PFSK-1 (cell line): ENCODE measurements at regions not wholly inside any gene's neighbourhood (a gene's known extent, or its start where the extent isn't known, plus 50 kb on each side); places are given as distances from the start of the nearest gene placed in this dataset.

Source experiments
- FOXP2 ChIP-seq: optimal IDR thresholded peaks from 2 replicates; pipeline ENCODE3; 2011; ENCODE audit warnings: borderline replicate concordance, control low read depth, inconsistent platforms; ENCODE audit not compliant: insufficient read depth; ENCODE audit errors: extremely low read length, extremely low read depth
- POLR2AphosphoS5 ChIP-seq: IDR thresholded peaks from 2 replicates; pipeline ENCODE4 v1.6.1; 2012; ENCODE audit warnings: low read depth, mild to moderate bottlenecking, control low read depth, low read length, moderate library complexity
- SIN3A ChIP-seq: IDR thresholded peaks from 2 replicates; pipeline ENCODE4 v1.6.1; 2012; ENCODE audit warnings: mild to moderate bottlenecking, low read length, moderate library complexity, borderline replicate concordance; ENCODE audit not compliant: insufficient read depth
- TAF1 ChIP-seq: IDR thresholded peaks from 2 replicates; pipeline ENCODE4 v1.6.1; 2012; ENCODE audit warnings: low read length, control low read depth, borderline replicate concordance; ENCODE audit not compliant: insufficient read depth
- TF ChIP-seq, protein P1 (sequence below), 2 experiments: IDR thresholded peaks; 2 replicates each; pipeline versions ENCODE4 v1.6.1 to v1.8.0; 2011 to 2012; ENCODE audit warnings: low read depth in 2 of 2, low read length in 2 of 2, control low read depth in 1 of 2, inconsistent platforms in 1 of 2, mild to moderate bottlenecking in 1 of 2, moderate library complexity in 1 of 2; ENCODE audit not compliant: insufficient read depth in 1 of 2

DNA sequence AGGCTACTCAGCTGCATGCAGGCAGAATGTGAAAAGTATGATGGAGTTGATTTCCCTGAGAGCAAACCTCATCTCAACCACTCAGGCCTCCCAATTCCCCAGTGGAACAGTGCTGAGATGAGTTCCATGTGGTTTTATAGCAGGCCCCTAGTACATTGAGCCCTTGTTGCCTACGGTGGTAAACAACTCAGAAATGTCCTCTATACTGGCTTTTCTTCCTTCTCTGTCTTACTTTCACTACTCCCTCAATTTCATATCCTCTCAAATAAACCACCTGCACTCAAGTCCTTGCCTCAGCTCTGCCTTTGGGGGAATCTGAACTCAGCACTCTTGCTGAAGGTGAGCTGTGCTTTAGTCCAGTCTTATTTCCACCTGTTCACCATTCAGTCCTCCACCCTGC is 399.9 kb downstream of the PDCD6IP start:
- TF ChIP-seq TAF1 (no peak), POLR2AphosphoS5 (no peak), SIN3A (no peak)
- TF ChIP-seq, protein P1, sequence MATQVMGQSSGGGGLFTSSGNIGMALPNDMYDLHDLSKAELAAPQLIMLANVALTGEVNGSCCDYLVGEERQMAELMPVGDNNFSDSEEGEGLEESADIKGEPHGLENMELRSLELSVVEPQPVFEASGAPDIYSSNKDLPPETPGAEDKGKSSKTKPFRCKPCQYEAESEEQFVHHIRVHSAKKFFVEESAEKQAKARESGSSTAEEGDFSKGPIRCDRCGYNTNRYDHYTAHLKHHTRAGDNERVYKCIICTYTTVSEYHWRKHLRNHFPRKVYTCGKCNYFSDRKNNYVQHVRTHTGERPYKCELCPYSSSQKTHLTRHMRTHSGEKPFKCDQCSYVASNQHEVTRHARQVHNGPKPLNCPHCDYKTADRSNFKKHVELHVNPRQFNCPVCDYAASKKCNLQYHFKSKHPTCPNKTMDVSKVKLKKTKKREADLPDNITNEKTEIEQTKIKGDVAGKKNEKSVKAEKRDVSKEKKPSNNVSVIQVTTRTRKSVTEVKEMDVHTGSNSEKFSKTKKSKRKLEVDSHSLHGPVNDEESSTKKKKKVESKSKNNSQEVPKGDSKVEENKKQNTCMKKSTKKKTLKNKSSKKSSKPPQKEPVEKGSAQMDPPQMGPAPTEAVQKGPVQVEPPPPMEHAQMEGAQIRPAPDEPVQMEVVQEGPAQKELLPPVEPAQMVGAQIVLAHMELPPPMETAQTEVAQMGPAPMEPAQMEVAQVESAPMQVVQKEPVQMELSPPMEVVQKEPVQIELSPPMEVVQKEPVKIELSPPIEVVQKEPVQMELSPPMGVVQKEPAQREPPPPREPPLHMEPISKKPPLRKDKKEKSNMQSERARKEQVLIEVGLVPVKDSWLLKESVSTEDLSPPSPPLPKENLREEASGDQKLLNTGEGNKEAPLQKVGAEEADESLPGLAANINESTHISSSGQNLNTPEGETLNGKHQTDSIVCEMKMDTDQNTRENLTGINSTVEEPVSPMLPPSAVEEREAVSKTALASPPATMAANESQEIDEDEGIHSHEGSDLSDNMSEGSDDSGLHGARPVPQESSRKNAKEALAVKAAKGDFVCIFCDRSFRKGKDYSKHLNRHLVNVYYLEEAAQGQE (IDR thresholded peaks at IDR 0.05; ENCODE audit: insufficient read depth in 1 of 2, low read depth in 2 of 2, low read length in 2 of 2) = no peak

DNA sequence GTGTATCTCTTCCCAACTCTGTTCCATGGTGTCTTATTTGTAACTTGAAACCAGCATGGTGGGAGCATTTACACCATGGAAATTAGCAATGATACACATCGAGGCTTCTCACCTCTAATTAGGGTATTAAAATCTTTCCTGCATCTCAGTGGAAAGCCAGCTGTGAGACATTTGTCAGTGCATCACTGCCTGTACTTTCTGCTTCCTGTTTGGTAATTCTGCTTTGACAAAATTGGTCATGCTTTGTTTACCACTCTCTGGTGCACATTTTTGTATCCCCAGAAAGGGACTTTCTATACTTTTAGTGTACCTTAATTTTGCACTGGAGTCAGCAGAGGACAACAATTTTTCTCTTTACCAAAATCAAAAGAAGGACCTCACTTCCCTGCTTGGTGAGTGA is 402.1 kb downstream of the PDCD6IP start:
- TF ChIP-seq SIN3A = no peak
- TF ChIP-seq, protein P1 (IDR thresholded peaks at IDR 0.05; ENCODE audit: insufficient read depth in 1 of 2, low read depth in 2 of 2, low read length in 2 of 2) = no peak
- no peak for TF ChIP-seq FOXP2
- TF ChIP-seq POLR2AphosphoS5 = no peak
- TF ChIP-seq TAF1 = no peak

DNA sequence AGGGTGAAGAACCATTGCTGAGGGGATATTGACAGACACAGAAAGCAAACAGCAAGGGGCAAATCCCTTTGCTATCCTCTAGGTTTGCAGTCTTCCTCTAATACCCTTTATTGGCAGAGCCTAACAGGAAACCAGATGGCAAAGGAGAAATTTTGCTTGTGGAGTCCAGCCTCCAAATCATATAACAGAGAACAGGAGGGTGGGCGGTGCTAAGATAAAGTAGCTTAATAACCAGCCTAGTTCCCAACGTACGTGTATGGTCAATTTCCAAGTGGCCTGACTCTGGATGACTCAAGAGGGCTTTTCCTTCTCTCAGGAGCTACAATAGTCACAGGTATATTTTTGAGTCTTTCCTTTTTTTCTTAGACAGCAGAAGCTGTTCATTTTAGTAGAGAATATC is 404.5 kb downstream of the PDCD6IP start:
- no peak for TF ChIP-seq FOXP2
- TF ChIP-seq POLR2AphosphoS5 = no peak
- TF ChIP-seq TAF1 = no peak
- TF ChIP-seq SIN3A = no peak
- TF ChIP-seq, protein P1 (IDR thresholded peaks at IDR 0.05; ENCODE audit: insufficient read depth in 1 of 2, low read depth in 2 of 2, low read length in 2 of 2) = no peak

DNA sequence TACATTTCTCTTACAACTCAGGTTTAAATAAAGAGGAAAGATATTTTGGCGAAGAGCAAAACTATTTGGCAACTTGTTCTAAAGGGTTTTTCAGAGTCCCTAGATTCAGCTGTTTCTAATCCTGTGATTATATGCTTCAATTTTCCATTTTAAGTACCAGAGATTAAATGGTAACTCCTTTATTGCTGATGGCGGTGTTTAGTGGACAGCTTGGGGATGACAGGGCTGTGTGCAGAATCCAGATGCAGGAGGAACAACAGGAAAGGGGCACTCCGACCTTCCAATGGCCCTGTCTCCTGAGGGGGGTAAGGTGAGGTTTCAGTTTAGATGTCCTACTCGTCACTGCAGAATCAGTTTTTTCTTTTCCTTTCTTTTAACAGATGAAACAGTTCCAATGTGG is 405.0 kb downstream of the PDCD6IP start:
- no peak for TF ChIP-seq FOXP2

DNA sequence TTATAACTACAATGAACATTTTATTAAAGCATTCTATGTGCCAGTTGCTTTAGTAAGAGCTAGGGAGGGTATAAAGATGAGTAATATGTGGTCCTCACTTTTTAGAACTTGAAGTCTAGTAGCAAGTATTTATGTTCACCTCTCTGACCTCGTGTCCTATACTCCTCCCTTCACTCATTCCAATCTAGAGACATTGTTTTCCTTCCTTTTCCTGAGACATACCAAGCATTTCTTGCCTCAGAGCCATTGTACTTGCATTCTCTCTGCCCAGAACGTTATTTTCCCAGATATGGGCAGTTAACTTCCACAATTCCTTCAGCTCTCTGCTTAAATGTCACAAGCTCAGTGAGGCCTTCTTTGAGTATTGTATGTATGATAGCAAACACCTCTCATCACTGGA is 408.6 kb downstream of the PDCD6IP start:
- no peak for TF ChIP-seq TAF1
- TF ChIP-seq, protein P1 (IDR thresholded peaks at IDR 0.05; ENCODE audit: insufficient read depth in 1 of 2, low read depth in 2 of 2, low read length in 2 of 2) = no peak

DNA sequence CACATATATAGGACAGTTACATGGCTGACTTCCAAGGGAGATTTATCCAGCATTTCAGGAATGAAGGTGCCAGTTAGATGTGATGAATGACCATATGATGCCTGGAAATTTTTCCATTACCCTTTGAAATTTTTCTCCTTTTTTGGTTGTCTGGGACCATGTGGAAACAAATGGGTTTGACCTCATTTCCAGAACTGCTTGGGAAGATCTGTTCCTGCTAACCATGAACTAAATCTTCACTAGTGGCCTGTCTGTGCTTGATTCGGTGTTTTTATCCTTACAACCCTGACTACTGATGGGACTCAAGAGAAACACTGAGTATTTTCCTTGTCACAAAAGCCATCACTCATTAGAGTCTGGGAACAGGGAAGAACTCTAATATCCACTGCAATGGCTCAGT is 409.4 kb downstream of the PDCD6IP start:
- TF ChIP-seq SIN3A = no peak
- TF ChIP-seq, protein P1 (IDR thresholded peaks at IDR 0.05; ENCODE audit: insufficient read depth in 1 of 2, low read depth in 2 of 2, low read length in 2 of 2) = no peak
- TF ChIP-seq POLR2AphosphoS5 = no peak
- TF ChIP-seq TAF1 = no peak
- no peak for TF ChIP-seq FOXP2
